SU-DHL-6 (cell line): ENCODE measurements at regions not wholly inside any gene's neighbourhood (a gene's known extent, or its start where the extent isn't known, plus 50 kb on each side); places are given as distances from the start of the nearest gene placed in this dataset.

Source experiments
- H2AFZ ChIP-seq: fragments of 200-600 bp; sonication (generic); 2 replicates; pipeline ENCODE4 v1.6.1; 2014; ENCODE audit warnings: low read depth, mild to moderate bottlenecking, moderate library complexity, mixed read lengths, antibody characterized with exemption, low read length; ENCODE audit not compliant: severe bottlenecking
- H3F3A ChIP-seq: fragments of 200-600 bp; shearing (Covaris generic); 2 replicates; pipeline ENCODE4 v1.6.0; 2016; ENCODE audit warnings: antibody characterized with exemption, mild to moderate bottlenecking; ENCODE audit not compliant: insufficient read depth
- H3K27ac ChIP-seq: fragments of 200-600 bp; sonication (generic); 2 replicates; pipeline ENCODE4 v1.5.1; 2016; ENCODE audit warnings: low read depth, mild to moderate bottlenecking, low read length, moderate library complexity, mixed read lengths
- H3K27me3 ChIP-seq: fragments of 200-600 bp; sonication (generic), shearing (Covaris generic); 2 replicates; pipeline ENCODE4 v1.6.0; 2014; ENCODE audit warnings: mild to moderate bottlenecking, low read length
- H3K36me3 ChIP-seq: fragments of 200-600 bp; sonication (generic); 2 replicates; pipeline ENCODE4 v1.6.1; 2014; ENCODE audit warnings: mild to moderate bottlenecking, low read length, mixed read lengths
- H3K4me2 ChIP-seq: fragments of 300-600, 200-600 bp; shearing (Covaris generic), sonication (generic); 2 replicates; pipeline ENCODE4 v1.6.0; 2014; ENCODE audit warnings: low read length, low read depth, mild to moderate bottlenecking; ENCODE audit not compliant: poor library complexity, severe bottlenecking
- H3K4me3 ChIP-seq: fragments of 200-600 bp; sonication (generic); 2 replicates; pipeline ENCODE4 v1.5.1; 2014; ENCODE audit warnings: antibody characterized with exemption, low read length, mild to moderate bottlenecking, mixed read lengths; ENCODE audit not compliant: insufficient read depth, poor library complexity, severe bottlenecking
- H3K79me2 ChIP-seq: fragments of 200-600 bp; sonication (generic); 2 replicates; pipeline ENCODE4 v1.6.1; 2014; ENCODE audit warnings: mild to moderate bottlenecking, low read length, moderate library complexity; ENCODE audit not compliant: insufficient read depth
- H3K9ac ChIP-seq: fragments of 200-600 bp; sonication (generic); 2 replicates; pipeline ENCODE4 v1.7.0; 2014; ENCODE audit warnings: mild to moderate bottlenecking, low read length
- H3K9me2 ChIP-seq: fragments of 200-600 bp; sonication (generic); replicated peaks from 2 replicates; pipeline ENCODE4 v1.6.1; 2014; ENCODE audit warnings: low read length; ENCODE audit not compliant: insufficient read depth
- H3K9me3 ChIP-seq: fragments of 200-600 bp; sonication (generic); 2 replicates; pipeline ENCODE4 v1.6.1; 2014; ENCODE audit warnings: low read length, mixed read lengths; ENCODE audit not compliant: insufficient read depth
- H4K20me1 ChIP-seq: fragments of 200-600 bp; sonication (generic); 2 replicates; pipeline ENCODE4 v1.6.1; 2014; ENCODE audit warnings: low read depth, mild to moderate bottlenecking, antibody characterized with exemption, low read length, moderate library complexity, mixed read lengths
- EZH2phosphoT487 ChIP-seq: fragments of 200-600 bp; sonication (generic), shearing (Covaris generic); conservative IDR thresholded peaks from 2 replicates; pipeline ENCODE4 v1.6.1; 2018; ENCODE audit warnings: mild to moderate bottlenecking, antibody characterized with exemption, low read length, moderate library complexity, mixed read lengths
- TF ChIP-seq, protein P1 (sequence below): fragments of 200-600 bp; sonication (generic); IDR thresholded peaks from one replicate; pipeline ENCODE4 v1.5.1; 2017; ENCODE audit warnings: antibody characterized with exemption, mild to moderate bottlenecking, low read length, moderate library complexity; ENCODE audit not compliant: insufficient read depth, poor library complexity, severe bottlenecking

DNA sequence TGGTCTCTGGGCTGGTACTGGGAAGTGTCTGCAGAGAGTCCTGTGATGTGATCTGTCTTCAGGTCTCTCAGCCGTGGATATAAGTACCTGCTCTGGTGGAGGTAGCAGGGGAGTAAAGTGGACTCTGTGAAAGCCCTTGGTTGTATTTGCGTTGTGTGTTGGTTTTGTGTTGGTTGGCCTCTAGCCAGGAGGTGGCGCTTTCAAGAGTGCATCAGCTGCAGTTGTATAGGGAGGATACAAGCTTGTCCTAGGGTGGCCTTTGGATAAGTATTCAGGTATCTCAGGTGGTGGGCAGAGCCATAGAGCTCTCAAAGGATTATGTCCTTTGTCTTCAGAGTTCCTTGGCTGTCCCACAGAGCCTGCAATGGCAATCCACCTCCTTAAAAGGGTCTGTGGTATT, 111.6 kb downstream of the MAGEB17 start:
- Histone ChIP-seq H3K4me2 (no peak overlapping the region), H3K9me2 (no peaks in the 10 kb centered on the region), H3K4me3 (no peak overlapping the region), H3K27me3 (no peaks in the 10 kb centered on the region), H3K9me3 (no peaks in the 10 kb centered on the region), H3K36me3 (no peaks in the 10 kb centered on the region), H3K27ac (no peak overlapping the region), H4K20me1 (no peaks in the 10 kb centered on the region), H3F3A (no peaks in the 10 kb centered on the region), H2AFZ (no peak overlapping the region), H3K79me2 (no peaks in the 10 kb centered on the region), H3K9ac (no peak overlapping the region)
- no peak for TF ChIP-seq EZH2phosphoT487
- TF ChIP-seq, protein P1, sequence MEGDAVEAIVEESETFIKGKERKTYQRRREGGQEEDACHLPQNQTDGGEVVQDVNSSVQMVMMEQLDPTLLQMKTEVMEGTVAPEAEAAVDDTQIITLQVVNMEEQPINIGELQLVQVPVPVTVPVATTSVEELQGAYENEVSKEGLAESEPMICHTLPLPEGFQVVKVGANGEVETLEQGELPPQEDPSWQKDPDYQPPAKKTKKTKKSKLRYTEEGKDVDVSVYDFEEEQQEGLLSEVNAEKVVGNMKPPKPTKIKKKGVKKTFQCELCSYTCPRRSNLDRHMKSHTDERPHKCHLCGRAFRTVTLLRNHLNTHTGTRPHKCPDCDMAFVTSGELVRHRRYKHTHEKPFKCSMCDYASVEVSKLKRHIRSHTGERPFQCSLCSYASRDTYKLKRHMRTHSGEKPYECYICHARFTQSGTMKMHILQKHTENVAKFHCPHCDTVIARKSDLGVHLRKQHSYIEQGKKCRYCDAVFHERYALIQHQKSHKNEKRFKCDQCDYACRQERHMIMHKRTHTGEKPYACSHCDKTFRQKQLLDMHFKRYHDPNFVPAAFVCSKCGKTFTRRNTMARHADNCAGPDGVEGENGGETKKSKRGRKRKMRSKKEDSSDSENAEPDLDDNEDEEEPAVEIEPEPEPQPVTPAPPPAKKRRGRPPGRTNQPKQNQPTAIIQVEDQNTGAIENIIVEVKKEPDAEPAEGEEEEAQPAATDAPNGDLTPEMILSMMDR, result no peak

DNA sequence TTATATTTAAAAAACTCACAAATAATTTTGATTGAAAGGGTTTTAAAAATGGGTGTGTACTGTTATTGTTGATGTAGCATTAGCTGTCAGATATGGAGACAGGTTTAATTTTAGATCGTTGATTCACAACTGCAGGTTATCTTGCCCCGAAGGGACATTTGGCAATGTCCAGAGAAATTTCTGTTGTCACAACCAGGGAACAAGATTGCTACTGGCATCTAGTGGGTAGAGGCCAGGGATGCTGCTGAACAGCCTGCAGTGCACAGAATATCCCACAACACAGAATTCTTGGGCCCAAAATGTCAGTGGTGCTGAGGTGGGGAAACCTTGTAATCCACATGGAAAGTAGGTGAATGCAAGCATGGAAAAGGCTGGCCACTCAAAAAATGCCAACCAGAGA, 114.9 kb downstream of the MAGEB17 start:
- H3K27me3 ChIP-seq, result no peaks in the 10 kb centered on the region
- H3K9me3 ChIP-seq, result no peaks in the 10 kb centered on the region
- H4K20me1 ChIP-seq, result no peaks in the 10 kb centered on the region
- no peaks in the 10 kb centered on the region for H3F3A ChIP-seq
- H3K27ac ChIP-seq, result no peak overlapping the region
- H2AFZ ChIP-seq, result no peak overlapping the region
- no peaks in the 10 kb centered on the region for H3K79me2 ChIP-seq
- H3K4me2 ChIP-seq, result no peak overlapping the region
- H3K36me3 ChIP-seq, result no peaks in the 10 kb centered on the region
- no peaks in the 10 kb centered on the region for H3K9me2 ChIP-seq
- H3K9ac ChIP-seq, result no peak overlapping the region
- TF ChIP-seq, protein P1, result no peak
- no peak for TF ChIP-seq EZH2phosphoT487
- no peak overlapping the region for H3K4me3 ChIP-seq

DNA sequence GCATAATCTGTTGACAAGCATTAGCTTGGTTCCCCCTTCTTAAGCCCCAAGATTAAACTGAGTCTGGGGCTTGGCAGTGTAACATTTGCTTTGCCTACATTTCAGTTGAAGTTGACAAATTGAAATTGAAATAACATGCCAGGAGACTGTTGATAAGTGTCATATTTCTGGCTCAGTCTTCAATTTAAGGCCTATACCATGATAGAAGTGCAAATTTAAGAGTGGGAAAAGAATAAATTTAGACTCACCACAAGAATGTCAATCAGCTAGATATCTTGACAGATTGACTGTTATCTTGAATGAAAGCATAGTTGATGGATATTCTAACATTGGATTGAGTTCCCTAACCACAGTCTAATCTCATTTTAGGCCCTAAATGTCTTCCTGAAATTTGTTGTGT, 117.6 kb downstream of the MAGEB17 start:
- TF ChIP-seq, protein P1, result no peak
- no peak for TF ChIP-seq EZH2phosphoT487
- Histone ChIP-seq H3K4me2 (no peak overlapping the region), H3K4me3 (no peak overlapping the region), H3K9me2 (no peaks in the 10 kb centered on the region), H3F3A (no peaks in the 10 kb centered on the region), H2AFZ (no peak overlapping the region), H3K9me3 (no peaks in the 10 kb centered on the region), H3K79me2 (no peaks in the 10 kb centered on the region), H3K27me3 (no peaks in the 10 kb centered on the region), H3K9ac (no peak overlapping the region), H4K20me1 (no peaks in the 10 kb centered on the region), H3K27ac (no peak overlapping the region), H3K36me3 (no peaks in the 10 kb centered on the region)

DNA sequence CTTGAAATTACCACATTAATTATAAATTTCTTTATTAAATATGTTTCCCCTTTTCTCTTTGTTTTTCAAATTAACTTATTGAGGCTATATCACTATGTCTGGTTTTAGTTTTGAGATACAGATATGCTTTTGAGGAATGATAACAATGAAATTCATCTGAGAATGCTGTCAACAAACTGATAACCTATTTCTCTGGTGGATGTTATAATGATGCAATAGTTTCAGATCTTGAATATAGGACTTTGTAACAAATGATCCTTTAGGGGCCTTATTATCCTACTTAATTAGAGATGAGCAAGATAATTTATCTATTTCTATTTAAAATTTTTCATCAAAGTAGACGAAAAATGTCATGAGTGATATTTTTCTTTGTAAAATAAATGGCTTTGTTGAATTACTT, 123.7 kb downstream of the MAGEB17 start:
- Histone ChIP-seq H3K9ac (no peak overlapping the region), H3K4me2 (no peak overlapping the region), H3K27ac (no peak overlapping the region)

More for the DNA sequence above, 123.7 kb downstream of the MAGEB17 start:
- Histone ChIP-seq H3K79me2 (no peaks in the 10 kb centered on the region), H3K36me3 (no peaks in the 10 kb centered on the region), H3K9me2 (no peaks in the 10 kb centered on the region), H3F3A (no peaks in the 10 kb centered on the region), H3K9me3 (no peaks in the 10 kb centered on the region), H3K27me3 (no peaks in the 10 kb centered on the region), H2AFZ (no peak overlapping the region), H3K4me3 (no peak overlapping the region), H4K20me1 (no peaks in the 10 kb centered on the region)
- TF ChIP-seq, protein P1, result no peak
- no peak for TF ChIP-seq EZH2phosphoT487
